IPS-18a (cell line): ENCODE measurements at regions not wholly inside any gene's neighbourhood (a gene's known extent, or its start where the extent isn't known, plus 50 kb on each side); places are given as distances from the start of the nearest gene placed in this dataset.
A peak's percentile ranks its signal among the peaks of the same experiment; 100 is the strongest.
"Not testable (repeated sequence)": the region's sequence is repeated elsewhere in the genome, so short reads cannot be mapped to it uniquely, and the experiment has no call there.

Experiments used
- H3K27ac ChIP-seq: one replicate; pipeline ENCODE4 v1.5.1; 2013; ENCODE audit warnings: low read length
- H3K27me3 ChIP-seq: one replicate; pipeline ENCODE4 v1.6.1; 2013; ENCODE audit warnings: mild to moderate bottlenecking, low read length; ENCODE audit not compliant: control insufficient read depth, insufficient read depth
- H3K36me3 ChIP-seq: one replicate; pipeline ENCODE4 v1.6.1; 2013; ENCODE audit warnings: low read depth, low read length; ENCODE audit not compliant: control insufficient read depth
- H3K4me1 ChIP-seq: one replicate; pipeline ENCODE4 v1.6.1; 2013; ENCODE audit warnings: low read depth, low read length; ENCODE audit not compliant: control insufficient read depth
- H3K4me3 ChIP-seq: one replicate; pipeline ENCODE4 v1.5.1; 2013; ENCODE audit warnings: low read length
- H3K9ac ChIP-seq: one replicate; pipeline ENCODE4 v1.6.1; 2013; ENCODE audit warnings: mild to moderate bottlenecking, low read length, moderate library complexity
- H3K9me3 ChIP-seq: one replicate; pipeline ENCODE4 v1.6.1; 2013; ENCODE audit warnings: low read depth, low read length; ENCODE audit not compliant: control insufficient read depth

DNA sequence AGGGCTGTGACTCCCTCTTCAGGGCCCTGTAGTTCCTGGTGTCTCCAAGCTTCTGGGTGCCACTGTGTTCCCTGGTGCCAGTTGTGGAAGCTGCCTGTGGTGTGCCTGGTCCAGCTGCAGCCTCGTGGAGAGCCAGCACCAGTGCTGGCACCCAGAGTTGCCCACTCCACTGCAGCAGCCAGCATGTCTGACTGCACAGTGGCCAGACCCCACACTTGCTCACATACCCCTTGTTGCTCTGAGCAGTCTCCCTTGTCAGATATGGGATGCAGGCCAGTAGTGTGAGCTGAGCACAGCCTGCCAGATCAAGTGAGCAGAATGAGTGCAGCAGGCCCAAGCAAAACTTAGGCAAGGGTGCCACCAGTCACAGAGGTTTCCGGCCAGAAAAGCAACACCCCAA lies 108.6 kb downstream of the ZMAT1 start:
- Histone ChIP-seq H3K27ac (no peak overlapping the region), H3K36me3 (no peaks in the 10 kb centered on the region), H3K27me3 (no peaks in the 10 kb centered on the region), H3K9ac (no peak overlapping the region), H3K4me3 (no peak overlapping the region), H3K9me3 (peaks cover 9% of the 10 kb centered on the region), H3K4me1 (no peaks in the 10 kb centered on the region)

- H3K36me3 ChIP-seq, H3K4me1 ChIP-seq, H3K27ac ChIP-seq, H3K9ac ChIP-seq, H3K4me3 ChIP-seq, H3K27me3 ChIP-seq: not testable (repeated sequence)
- H3K9me3 ChIP-seq = peaks cover 14% of the 10 kb centered on the region
Observed at GRCh38 chrX:101817739-101818138, 114.1 kb downstream of the ZMAT1 start.

DNA sequence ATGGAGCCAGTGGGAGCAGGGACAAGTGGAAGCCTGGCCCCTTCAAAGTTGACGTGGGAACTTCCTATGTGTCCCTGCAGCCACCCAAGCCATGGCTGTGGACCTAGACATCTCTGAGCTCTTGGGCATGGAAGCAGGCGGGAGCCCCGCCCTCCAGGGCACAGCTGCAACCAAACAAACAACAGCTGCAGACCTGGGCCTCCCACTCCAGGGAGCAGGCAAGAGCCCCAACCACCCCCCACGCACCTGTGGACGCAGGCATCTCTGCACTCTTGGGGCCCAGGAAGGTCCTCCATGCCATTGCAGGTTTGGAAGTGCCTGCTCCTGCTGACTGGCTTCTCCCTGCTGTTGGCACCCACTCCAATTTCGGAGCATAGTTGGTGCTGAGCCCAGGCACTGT lies 118.6 kb downstream of the ZMAT1 start:
- Histone ChIP-seq H3K9ac (no peak overlapping the region), H3K9me3 (peaks cover 15% of the 10 kb centered on the region), H3K4me1 (no peaks in the 10 kb centered on the region), H3K27me3 (no peaks in the 10 kb centered on the region), H3K4me3 (no peak overlapping the region), H3K27ac (no peak overlapping the region), H3K36me3 (no peaks in the 10 kb centered on the region)

- Histone ChIP-seq H3K9ac (no peak overlapping the region), H3K4me3 (no peak overlapping the region)
Observed at GRCh38 chrX:101803451-101803850, 128.4 kb downstream of the ZMAT1 start.

DNA sequence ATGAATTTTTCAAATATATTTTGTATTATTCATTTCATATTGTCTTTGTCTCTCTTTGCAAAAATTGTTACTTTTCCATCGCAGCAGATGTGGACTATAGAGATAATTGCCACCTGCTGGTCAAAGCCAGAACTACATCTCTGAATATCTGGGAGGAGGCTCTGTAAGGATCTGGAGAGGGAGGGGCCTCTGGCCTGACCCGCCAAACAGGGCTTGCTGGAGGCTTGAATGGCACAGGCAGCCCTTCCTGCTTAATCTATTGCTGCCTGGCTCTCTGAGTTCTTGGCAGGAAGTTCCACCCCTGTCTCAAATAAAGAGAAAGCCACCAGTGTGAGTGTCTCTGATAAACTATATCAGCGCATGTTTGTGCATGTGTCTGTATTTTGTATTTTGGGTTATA lies 132.4 kb downstream of the ZMAT1 start:
- Histone ChIP-seq H3K27me3 (no peaks in the 10 kb centered on the region), H3K4me3 (peak overlapping the region; percentile 27), H3K36me3 (no peaks in the 10 kb centered on the region), H3K27ac (no peak overlapping the region), H3K9ac (no peak overlapping the region), H3K9me3 (no peaks in the 10 kb centered on the region), H3K4me1 (no peaks in the 10 kb centered on the region)

More at GRCh38 chrX:101803451-101803850, 128.4 kb downstream of the ZMAT1 start:
- Histone ChIP-seq H3K27me3 (no peaks in the 10 kb centered on the region), H3K4me1 (no peaks in the 10 kb centered on the region), H3K27ac (no peak overlapping the region), H3K36me3 (no peaks in the 10 kb centered on the region), H3K9me3 (no peaks in the 10 kb centered on the region)

- no peaks in the 10 kb centered on the region for H3K36me3 ChIP-seq
- no peak overlapping the region for H3K9ac ChIP-seq
- no peak overlapping the region for H3K4me3 ChIP-seq
- no peaks in the 10 kb centered on the region for H3K4me1 ChIP-seq
- H3K9me3 ChIP-seq = peaks cover 3% of the 10 kb centered on the region
- no peaks in the 10 kb centered on the region for H3K27me3 ChIP-seq
- no peak overlapping the region for H3K27ac ChIP-seq
Observed at GRCh38 chrX:101787934-101788333, 128.3 kb upstream of the ARMCX2 start.

DNA sequence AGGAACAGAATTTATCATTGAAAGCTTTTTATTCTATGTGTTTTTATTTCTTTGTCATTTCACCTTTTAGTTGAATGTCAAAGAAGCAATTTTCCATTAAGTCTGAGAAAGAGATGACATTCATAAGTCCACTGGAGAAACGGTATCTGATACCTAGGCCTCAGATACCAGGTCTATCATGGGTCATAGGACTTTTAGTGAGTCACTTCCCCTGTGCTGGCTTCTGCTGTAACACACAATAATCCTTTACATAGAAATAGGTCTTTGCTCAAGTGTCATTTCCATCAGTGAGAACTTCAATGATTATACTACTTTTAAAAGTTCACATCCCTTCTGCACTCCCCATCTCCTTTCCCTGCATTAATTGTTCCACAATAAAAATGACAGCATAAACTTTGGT lies 125.5 kb upstream of the ARMCX2 start:
- no peak overlapping the region for H3K27ac ChIP-seq
- no peaks in the 10 kb centered on the region for H3K36me3 ChIP-seq

GRCh38 chrX:101780421-101780820 lies 120.8 kb upstream of the ARMCX2 start:
- H3K4me1 ChIP-seq, H3K27ac ChIP-seq, H3K9me3 ChIP-seq, H3K36me3 ChIP-seq, H3K9ac ChIP-seq, H3K27me3 ChIP-seq, H3K4me3 ChIP-seq: not testable (repeated sequence)

More for the DNA sequence above, 125.5 kb upstream of the ARMCX2 start:
- no peaks in the 10 kb centered on the region for H3K27me3 ChIP-seq
- no peak overlapping the region for H3K9ac ChIP-seq
- H3K4me3 ChIP-seq = no peak overlapping the region
- H3K9me3 ChIP-seq = no peaks in the 10 kb centered on the region
- no peaks in the 10 kb centered on the region for H3K4me1 ChIP-seq

- H3K27ac ChIP-seq = no peak overlapping the region
- H3K27me3 ChIP-seq = no peaks in the 10 kb centered on the region
- no peaks in the 10 kb centered on the region for H3K9me3 ChIP-seq
- no peaks in the 10 kb centered on the region for H3K36me3 ChIP-seq
- no peaks in the 10 kb centered on the region for H3K4me1 ChIP-seq
- H3K9ac ChIP-seq = no peak overlapping the region
- H3K4me3 ChIP-seq = no peak overlapping the region
Observed at GRCh38 chrX:101774340-101774739, 114.7 kb upstream of the ARMCX2 start.

DNA sequence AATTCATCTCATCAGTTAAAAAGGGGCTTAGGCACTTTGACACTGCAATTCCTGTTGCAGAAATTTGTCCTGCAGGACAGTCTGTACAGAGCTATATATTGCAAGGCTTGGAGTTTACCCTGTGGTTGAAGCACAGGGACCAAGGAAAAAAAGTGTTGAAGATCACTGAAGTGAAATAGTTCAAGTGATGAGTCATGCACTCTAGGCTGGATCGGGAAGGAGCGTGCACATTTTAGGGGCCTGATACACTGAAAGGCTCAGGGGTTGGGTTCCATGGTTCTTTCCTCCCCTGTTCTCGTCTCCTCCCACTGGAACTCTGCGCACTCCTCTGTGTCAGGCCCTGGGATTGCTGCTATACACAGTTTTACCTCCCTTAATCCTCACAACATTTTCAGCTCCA lies 104.9 kb upstream of the ARMCX2 start:
- H3K9me3 ChIP-seq = no peaks in the 10 kb centered on the region
- H3K4me1 ChIP-seq = no peaks in the 10 kb centered on the region
- H3K27me3 ChIP-seq = no peaks in the 10 kb centered on the region
- H3K4me3 ChIP-seq = no peak overlapping the region
- H3K36me3 ChIP-seq = no peaks in the 10 kb centered on the region
- no peak overlapping the region for H3K27ac ChIP-seq
- no peak overlapping the region for H3K9ac ChIP-seq

DNA sequence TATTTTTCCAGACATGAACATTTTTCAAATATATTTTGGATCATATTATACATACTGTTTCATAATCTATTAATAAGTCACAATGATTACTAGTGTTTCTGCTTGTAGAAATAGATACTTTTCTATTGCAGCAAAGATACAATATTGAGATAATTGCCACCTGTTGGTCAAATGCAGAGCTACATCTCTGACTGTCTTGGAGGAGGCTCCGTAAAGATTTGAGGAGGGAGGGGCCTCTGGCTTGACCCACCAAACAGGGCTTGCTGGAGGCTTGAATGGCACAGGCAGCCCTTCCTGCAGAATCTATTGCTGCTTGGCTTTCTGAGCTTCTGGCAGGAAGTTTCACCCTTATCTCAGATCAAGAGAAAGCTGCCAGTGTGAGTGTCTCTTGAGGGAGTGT lies 99.3 kb upstream of the ARMCX2 start:
- Histone ChIP-seq H3K36me3 (no peaks in the 10 kb centered on the region), H3K4me3 (no peak overlapping the region), H3K9ac (no peak overlapping the region), H3K9me3 (no peaks in the 10 kb centered on the region), H3K27ac (no peak overlapping the region), H3K4me1 (peaks cover 14% of the 10 kb centered on the region), H3K27me3 (no peaks in the 10 kb centered on the region)

DNA sequence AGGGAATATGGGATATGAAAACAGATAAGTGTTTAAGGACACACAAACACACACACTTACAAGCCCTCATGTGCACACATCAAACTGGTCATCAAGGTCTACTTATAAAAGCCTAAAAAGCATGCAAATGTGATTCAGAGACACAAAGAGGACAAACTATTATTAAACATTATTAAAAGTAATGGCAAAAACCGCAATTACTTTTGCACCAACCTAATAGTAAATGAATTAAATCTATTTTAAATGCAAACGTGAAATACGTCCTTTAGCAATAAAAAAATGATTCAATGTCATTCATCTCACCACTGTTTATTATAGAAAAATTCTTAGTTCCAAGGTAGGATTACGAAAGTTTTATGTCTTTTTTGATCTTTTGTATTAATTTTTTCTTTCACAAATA lies 91.1 kb upstream of the ARMCX2 start:
- Histone ChIP-seq H3K27ac (no peak overlapping the region), H3K4me1 (peaks cover 3% of the 10 kb centered on the region), H3K9me3 (no peaks in the 10 kb centered on the region), H3K4me3 (no peak overlapping the region), H3K27me3 (no peaks in the 10 kb centered on the region), H3K9ac (no peak overlapping the region), H3K36me3 (no peaks in the 10 kb centered on the region)
